Lower lobe of right lung (tissue), 2 donors: ENCODE measurements at regions not wholly inside any gene's neighbourhood (a gene's known extent, or its start where the extent isn't known, plus 50 kb on each side); places are given as distances from the start of the nearest gene placed in this dataset.

ENCODE experiments used
- ATAC-seq, 2 donors: fragments of 200-7000 bp; cut with Tn5 transposase; one replicate each; pipeline ENCODE4 v1.9.1; 2020 to 2022; ENCODE audit warnings: mild to moderate bottlenecking in 2 of 2, moderate library complexity in 2 of 2
- DNase-seq: peaks from one replicate; pipeline ENCODE4 v3.0.0-alpha.2; 2020
- H3K27ac ChIP-seq: fragments of 200-600 bp; one replicate; pipeline ENCODE4 v1.8.0; 2022
- H3K27me3 ChIP-seq: fragments of 200-600 bp; one replicate; pipeline ENCODE4 v1.8.0; 2022; ENCODE audit warnings: low read depth
- H3K36me3 ChIP-seq: fragments of 200-600 bp; one replicate; pipeline ENCODE4 v1.8.0; 2022; ENCODE audit warnings: mild to moderate bottlenecking
- H3K4me1 ChIP-seq: fragments of 200-600 bp; one replicate; pipeline ENCODE4 v1.8.0; 2022
- H3K4me3 ChIP-seq: fragments of 200-600 bp; one replicate; pipeline ENCODE4 v1.8.0; 2022; ENCODE audit warnings: mild to moderate bottlenecking
- H3K9me3 ChIP-seq: fragments of 200-600 bp; one replicate; pipeline ENCODE4 v1.8.0; 2022
- intact Hi-C: fragments of 100-400 bp; cut with DNase I; formaldehyde crosslinking; loops from one replicate; pipeline ENCODE4 v1.11.0; 2022
- TF ChIP-seq, protein P1 (sequence below): fragments of 200-600 bp; IDR thresholded peaks from one replicate; pipeline ENCODE4 v1.8.0; 2022; ENCODE audit warnings: antibody characterized with exemption, mild to moderate bottlenecking
- donor health status: DM: no; HTN: yes; CAD: no; lungs with severe emphysema.

DNA sequence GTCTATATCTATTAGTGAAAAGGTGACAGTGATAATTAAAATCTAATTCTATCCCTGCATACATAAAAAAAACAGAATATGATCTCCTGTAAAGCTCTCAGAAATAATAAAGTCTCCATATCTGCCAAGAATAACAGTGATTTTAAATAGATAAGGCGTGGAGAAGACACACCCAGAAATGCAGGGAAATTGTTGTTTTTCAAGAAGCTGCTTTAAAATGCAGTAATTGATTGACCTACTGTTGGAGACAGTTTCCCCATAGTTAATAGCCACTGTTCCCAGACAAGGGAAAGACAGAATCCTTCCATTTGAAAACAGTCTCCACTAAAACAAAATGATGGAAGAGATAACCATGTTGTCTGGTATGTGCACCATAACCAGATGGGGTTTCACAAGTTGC lies 571.5 kb upstream of the CDH5 start:
- Histone ChIP-seq H3K4me1 (no peaks in the 10 kb centered on the region), H3K27me3 (no peaks in the 10 kb centered on the region), H3K4me3 (no peak overlapping the region), H3K9me3 (no peaks in the 10 kb centered on the region), H3K36me3 (no peaks in the 10 kb centered on the region), H3K27ac (no peak overlapping the region)
- intact Hi-C loops = no loop called here
- TF ChIP-seq, protein P1, sequence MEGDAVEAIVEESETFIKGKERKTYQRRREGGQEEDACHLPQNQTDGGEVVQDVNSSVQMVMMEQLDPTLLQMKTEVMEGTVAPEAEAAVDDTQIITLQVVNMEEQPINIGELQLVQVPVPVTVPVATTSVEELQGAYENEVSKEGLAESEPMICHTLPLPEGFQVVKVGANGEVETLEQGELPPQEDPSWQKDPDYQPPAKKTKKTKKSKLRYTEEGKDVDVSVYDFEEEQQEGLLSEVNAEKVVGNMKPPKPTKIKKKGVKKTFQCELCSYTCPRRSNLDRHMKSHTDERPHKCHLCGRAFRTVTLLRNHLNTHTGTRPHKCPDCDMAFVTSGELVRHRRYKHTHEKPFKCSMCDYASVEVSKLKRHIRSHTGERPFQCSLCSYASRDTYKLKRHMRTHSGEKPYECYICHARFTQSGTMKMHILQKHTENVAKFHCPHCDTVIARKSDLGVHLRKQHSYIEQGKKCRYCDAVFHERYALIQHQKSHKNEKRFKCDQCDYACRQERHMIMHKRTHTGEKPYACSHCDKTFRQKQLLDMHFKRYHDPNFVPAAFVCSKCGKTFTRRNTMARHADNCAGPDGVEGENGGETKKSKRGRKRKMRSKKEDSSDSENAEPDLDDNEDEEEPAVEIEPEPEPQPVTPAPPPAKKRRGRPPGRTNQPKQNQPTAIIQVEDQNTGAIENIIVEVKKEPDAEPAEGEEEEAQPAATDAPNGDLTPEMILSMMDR = no peak
- ATAC-seq (no peak), DNase-seq (no peak)

DNA sequence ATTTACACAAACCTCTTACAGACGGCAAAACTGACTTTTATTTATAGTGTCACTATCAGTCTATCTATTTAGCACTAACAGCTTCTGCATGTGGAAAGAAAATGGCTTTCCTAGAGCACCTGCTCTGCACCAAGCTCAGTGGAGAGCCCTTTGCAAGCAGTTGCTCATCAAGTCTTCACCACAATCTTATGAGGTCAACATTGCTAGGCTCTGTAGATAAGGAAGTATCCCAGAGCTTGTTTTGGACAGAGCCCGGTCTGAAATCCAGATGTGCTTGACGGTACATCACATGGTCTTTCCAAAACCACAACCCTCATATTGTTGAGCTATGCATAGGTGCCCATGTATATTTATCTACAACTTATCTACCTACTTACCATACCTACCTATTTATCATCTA lies 572.7 kb upstream of the CDH5 start:
- TF ChIP-seq, protein P1 = no peak
- intact Hi-C loops = no loop called here
- H3K27me3 ChIP-seq = no peaks in the 10 kb centered on the region
- no peak for DNase-seq
- H3K36me3 ChIP-seq = no peaks in the 10 kb centered on the region
- no peak for ATAC-seq
- H3K4me3 ChIP-seq = no peak overlapping the region
- no peaks in the 10 kb centered on the region for H3K4me1 ChIP-seq
- no peak overlapping the region for H3K27ac ChIP-seq
- H3K9me3 ChIP-seq = no peaks in the 10 kb centered on the region

DNA sequence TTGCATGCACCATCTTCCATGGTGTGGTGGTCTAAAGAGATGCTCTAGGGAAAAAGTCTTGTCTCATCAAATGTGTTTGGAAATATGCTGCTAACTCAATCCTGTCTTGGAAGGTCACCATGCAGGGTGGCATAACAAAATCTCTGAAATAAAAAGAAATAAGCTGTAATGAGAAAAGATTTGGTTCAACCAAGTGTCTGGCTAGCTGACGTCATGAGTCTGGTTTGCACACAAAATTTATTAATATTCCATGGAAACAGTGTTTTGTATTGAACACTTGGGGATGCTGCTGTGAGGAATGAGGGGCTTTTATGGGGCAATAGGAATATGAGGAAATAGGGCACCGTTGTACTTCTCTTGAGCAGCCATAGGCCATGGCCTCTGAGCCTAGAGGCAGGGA lies 575.7 kb upstream of the CDH5 start:
- Histone ChIP-seq H3K4me3 (no peak overlapping the region), H3K9me3 (no peaks in the 10 kb centered on the region), H3K27me3 (no peaks in the 10 kb centered on the region), H3K36me3 (no peaks in the 10 kb centered on the region), H3K4me1 (no peaks in the 10 kb centered on the region), H3K27ac (no peak overlapping the region)
- intact Hi-C loops = no loop called here
- ATAC-seq (no peak), DNase-seq (no peak)
- TF ChIP-seq, protein P1 = no peak

DNA sequence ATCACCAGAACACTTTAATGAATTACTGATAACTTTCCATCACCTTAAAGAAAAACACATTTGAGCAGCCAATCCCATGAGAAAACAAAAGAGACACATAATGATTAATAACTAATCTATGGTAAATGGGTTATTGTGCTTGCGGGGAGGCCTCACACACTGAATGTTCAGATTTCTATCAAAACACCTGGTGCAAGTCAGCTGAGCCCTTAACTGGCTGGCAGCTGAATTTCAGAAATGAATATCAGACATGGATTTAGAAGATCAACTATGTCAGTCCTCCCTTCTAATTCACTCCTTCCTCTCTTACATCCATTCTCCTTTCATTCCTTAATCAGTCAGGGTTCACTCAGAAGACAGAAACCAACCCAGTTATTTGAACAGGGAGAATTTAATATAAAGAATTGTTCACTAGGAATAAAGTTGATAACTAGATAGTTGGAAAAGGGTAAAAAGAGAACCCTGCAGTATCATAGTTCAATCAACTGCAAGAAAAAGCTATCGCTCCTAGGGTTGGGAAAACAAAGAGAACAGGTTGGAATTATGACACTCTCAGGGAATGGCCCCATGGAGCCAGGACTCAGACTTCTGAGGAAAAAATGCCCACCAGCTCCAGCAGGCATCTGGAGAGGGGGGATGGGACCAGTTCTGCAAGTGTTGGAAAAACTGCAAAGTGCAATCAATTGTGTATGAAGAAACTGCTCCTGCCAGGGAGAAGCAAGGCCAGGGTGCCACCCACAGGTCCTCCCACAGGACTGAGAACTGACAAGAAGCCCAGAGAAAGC lies 577.1 kb upstream of the CDH5 start:
- Histone ChIP-seq H3K4me3 (no peak overlapping the region), H3K27me3 (no peaks in the 10 kb centered on the region), H3K9me3 (no peaks in the 10 kb centered on the region), H3K4me1 (no peaks in the 10 kb centered on the region), H3K27ac (no peak overlapping the region), H3K36me3 (no peaks in the 10 kb centered on the region)
- intact Hi-C loops = no loop called here
- ATAC-seq (no peak), DNase-seq (no peak)
- TF ChIP-seq, protein P1 = no peak

DNA sequence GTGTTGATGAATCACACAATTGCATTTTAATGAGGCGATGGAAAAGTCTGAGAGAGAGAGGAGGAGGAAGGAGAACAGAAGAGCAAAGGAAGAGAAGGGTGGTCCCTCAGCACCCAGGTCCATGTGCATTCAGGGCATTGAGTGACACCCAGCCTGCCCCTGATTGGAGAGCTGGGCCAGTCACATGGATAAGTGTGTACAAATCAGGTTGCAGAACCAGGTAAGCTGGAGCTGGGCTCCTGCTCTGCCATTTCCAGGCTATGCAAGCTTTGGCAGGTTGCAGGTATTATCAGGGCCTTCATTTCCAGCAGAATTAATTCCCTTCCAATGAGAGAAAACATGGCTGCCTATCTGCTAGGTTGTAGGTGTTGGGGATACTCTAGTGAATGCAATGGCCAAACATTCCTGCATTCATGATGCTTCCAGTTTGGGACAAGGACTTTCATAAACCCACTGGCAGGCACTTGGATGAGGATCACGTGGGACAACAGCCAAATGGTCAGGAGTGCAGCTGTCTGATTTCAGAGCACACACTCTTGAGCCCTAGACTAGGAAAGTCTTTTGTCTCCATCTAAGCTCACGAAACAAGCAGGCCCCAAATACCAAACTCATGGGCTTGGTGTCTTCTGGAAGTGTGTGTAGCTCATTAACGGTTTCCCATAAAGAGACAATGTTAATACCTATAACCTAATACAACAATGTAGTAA lies 577.9 kb upstream of the CDH5 start:
- H3K9me3 ChIP-seq = no peaks in the 10 kb centered on the region
- TF ChIP-seq, protein P1 = no peak
- intact Hi-C loops = no loop called here
- H3K27me3 ChIP-seq = no peaks in the 10 kb centered on the region
- no peak overlapping the region for H3K4me3 ChIP-seq
- no peak overlapping the region for H3K27ac ChIP-seq
- H3K4me1 ChIP-seq = no peaks in the 10 kb centered on the region
- no peak for ATAC-seq
- no peaks in the 10 kb centered on the region for H3K36me3 ChIP-seq
- DNase-seq = no peak
